Loucy (cell line): ENCODE measurements at regions not wholly inside any gene's neighbourhood (a gene's known extent, or its start where the extent isn't known, plus 50 kb on each side); places are given as distances from the start of the nearest gene placed in this dataset.

Experiments
- H2AFZ ChIP-seq: fragments of 200-600 bp; sonication (generic); 2 replicates; pipeline ENCODE4 v1.6.0; 2016; ENCODE audit warnings: antibody characterized with exemption, mild to moderate bottlenecking, low read length, moderate library complexity
- H3F3A ChIP-seq: fragments of 200-600 bp; 2 replicates; pipeline ENCODE4 v1.6.0; 2016; ENCODE audit warnings: antibody characterized with exemption, low read depth, mild to moderate bottlenecking
- H3K27me3 ChIP-seq: fragments of 200-600 bp; sonication (generic); 2 replicates; pipeline ENCODE4 v1.6.1; 2014; ENCODE audit warnings: low read length, mild to moderate bottlenecking; ENCODE audit not compliant: insufficient read depth, poor library complexity, severe bottlenecking
- H3K36me3 ChIP-seq: fragments of 200-600 bp; sonication (generic); 2 replicates; pipeline ENCODE4 v1.6.1; 2016; ENCODE audit warnings: low read length; ENCODE audit not compliant: insufficient read depth
- H3K4me1 ChIP-seq: fragments of 200-600 bp; sonication (generic); 2 replicates; pipeline ENCODE4 v1.5.1; 2014; ENCODE audit warnings: low read length, mild to moderate bottlenecking; ENCODE audit not compliant: insufficient read depth, poor library complexity, severe bottlenecking
- H3K4me2 ChIP-seq: fragments of 200-600 bp; sonication (generic); 2 replicates; pipeline ENCODE4 v1.6.0; 2014; ENCODE audit warnings: antibody characterized with exemption, low read length, low read depth, mild to moderate bottlenecking; ENCODE audit not compliant: poor library complexity, severe bottlenecking
- H3K4me3 ChIP-seq: fragments of 200-600 bp; sonication (generic); 2 replicates; pipeline ENCODE4 v1.5.1; 2014; ENCODE audit warnings: low read length, mild to moderate bottlenecking, mixed read lengths; ENCODE audit not compliant: poor library complexity, severe bottlenecking
- H3K79me2 ChIP-seq: fragments of 200-600 bp; sonication (generic); 2 replicates; pipeline ENCODE4 v1.6.1; 2014; ENCODE audit warnings: low read length; ENCODE audit not compliant: insufficient read depth
- H3K9ac ChIP-seq: fragments of 200-600 bp; sonication (generic); 2 replicates; pipeline ENCODE4 v1.6.0; 2014; ENCODE audit warnings: mild to moderate bottlenecking, low read depth, low read length, moderate library complexity; ENCODE audit not compliant: poor library complexity, severe bottlenecking
- H3K9me2 ChIP-seq: fragments of 200-600 bp; sonication (generic); replicated peaks from 2 replicates; pipeline ENCODE4 v1.6.1; 2016; ENCODE audit warnings: low read depth, low read length, mixed read lengths
- H3K9me3 ChIP-seq: fragments of 200-600 bp; sonication (generic); 2 replicates; pipeline ENCODE4 v1.6.1; 2014; ENCODE audit warnings: mild to moderate bottlenecking, antibody characterized with exemption, low read length, low read depth; ENCODE audit not compliant: insufficient read depth
- H4K20me1 ChIP-seq: fragments of 200-600 bp; sonication (generic); 2 replicates; pipeline ENCODE4 v1.6.0; 2014; ENCODE audit warnings: antibody characterized with exemption, low read length, mild to moderate bottlenecking; ENCODE audit not compliant: insufficient read depth, poor library complexity, severe bottlenecking
- CTCF ChIP-seq: fragments of 200-600 bp; sonication (generic); conservative IDR thresholded peaks from 2 replicates; pipeline ENCODE4 v1.5.1; 2014; ENCODE audit warnings: mild to moderate bottlenecking, antibody characterized with exemption, low read length
- EZH2phosphoT487 ChIP-seq: fragments of 200-600 bp; IDR thresholded peaks from 2 replicates; pipeline ENCODE4 v1.6.1; 2018; ENCODE audit warnings: antibody characterized with exemption, mild to moderate bottlenecking, moderate library complexity, borderline replicate concordance

- no peaks in the 10 kb centered on the region for H3K79me2 ChIP-seq
- no peak overlapping the region for H2AFZ ChIP-seq
- no peak overlapping the region for H3K4me3 ChIP-seq
- no peaks in the 10 kb centered on the region for H3F3A ChIP-seq
- H3K27me3 ChIP-seq: no peaks in the 10 kb centered on the region
- H4K20me1 ChIP-seq: no peaks in the 10 kb centered on the region
- TF ChIP-seq EZH2phosphoT487: no peak
- no peak for TF ChIP-seq CTCF
- H3K4me1 ChIP-seq: no peaks in the 10 kb centered on the region
- H3K36me3 ChIP-seq: no peaks in the 10 kb centered on the region
- no peak overlapping the region for H3K4me2 ChIP-seq
- H3K9me3 ChIP-seq: no peaks in the 10 kb centered on the region
- no peak overlapping the region for H3K9ac ChIP-seq
- H3K9me2 ChIP-seq: no peaks in the 10 kb centered on the region
These were observed 328.2 kb upstream of the NCAM1 start for GRCh38 chr11:112632866-112633505.

- Histone ChIP-seq H3K4me1 (no peaks in the 10 kb centered on the region), H3K79me2 (no peaks in the 10 kb centered on the region), H4K20me1 (no peaks in the 10 kb centered on the region), H3K27me3 (no peaks in the 10 kb centered on the region), H3K9me2 (no peaks in the 10 kb centered on the region), H3K9me3 (no peaks in the 10 kb centered on the region), H3K4me2 (no peak overlapping the region), H3K9ac (no peak overlapping the region), H3F3A (no peaks in the 10 kb centered on the region), H3K4me3 (no peak overlapping the region), H3K36me3 (no peaks in the 10 kb centered on the region), H2AFZ (no peak overlapping the region)
- TF ChIP-seq CTCF: no peak
- TF ChIP-seq EZH2phosphoT487: no peak
These were observed 326.7 kb upstream of the NCAM1 start for GRCh38 chr11:112634551-112634950.

GRCh38 chr11:112634995-112635737 is 326.1 kb upstream of the NCAM1 start:
- no peak for TF ChIP-seq EZH2phosphoT487
- TF ChIP-seq CTCF: no peak
- Histone ChIP-seq H3K79me2 (no peaks in the 10 kb centered on the region), H3K4me2 (no peak overlapping the region), H3K27me3 (no peaks in the 10 kb centered on the region), H2AFZ (no peak overlapping the region), H3K9ac (no peak overlapping the region), H4K20me1 (no peaks in the 10 kb centered on the region), H3K9me3 (no peaks in the 10 kb centered on the region), H3K4me1 (no peaks in the 10 kb centered on the region), H3K4me3 (no peak overlapping the region), H3F3A (no peaks in the 10 kb centered on the region), H3K9me2 (no peaks in the 10 kb centered on the region), H3K36me3 (no peaks in the 10 kb centered on the region)
